ENCODE measurements at regions not wholly inside any gene's neighbourhood (a gene's known extent, or its start where the extent isn't known, plus 50 kb on each side); places are given as distances from the start of the nearest gene placed in this dataset.
"Not testable (repeated sequence)": the region's sequence is repeated elsewhere in the genome, so short reads cannot be mapped to it uniquely, and the experiment has no call there.

- not testable (repeated sequence) for DNase-seq (ENCODE audit: low spot score)
These were observed 518.4 kb downstream of the TUBA3C start for GRCh38 chr13:18663222-18663621.

- DNase-seq (ENCODE audit: low spot score), result not testable (repeated sequence)
These were observed 537.9 kb downstream of the TUBA3C start for GRCh38 chr13:18643644-18644172.

GRCh38 chr13:18628928-18629327 is 552.7 kb downstream of the TUBA3C start:
- not testable (repeated sequence) for DNase-seq (ENCODE audit: low spot score)

GRCh38 chr13:18628428-18628827 is 553.2 kb downstream of the TUBA3C start:
- DNase-seq (ENCODE audit: low spot score), result no peak

GRCh38 chr13:18624061-18624460 is 557.6 kb downstream of the TUBA3C start:
- DNase-seq (ENCODE audit: low spot score), result not testable (repeated sequence)

- not testable (repeated sequence) for DNase-seq (ENCODE audit: low spot score)
These were observed 563.2 kb downstream of the TUBA3C start for GRCh38 chr13:18618442-18618841.

GRCh38 chr13:18610476-18610875 is 571.1 kb downstream of the TUBA3C start:
- not testable (repeated sequence) for DNase-seq (ENCODE audit: low spot score)

GRCh38 chr13:18609371-18609770 is 572.3 kb downstream of the TUBA3C start:
- DNase-seq (ENCODE audit: low spot score), result not testable (repeated sequence)

- DNase-seq (ENCODE audit: low spot score), result not testable (repeated sequence)
These were observed 572.8 kb downstream of the TUBA3C start for GRCh38 chr13:18608851-18609250.

- not testable (repeated sequence) for DNase-seq (ENCODE audit: low spot score)
These were observed 581.3 kb downstream of the TUBA3C start for GRCh38 chr13:18600366-18600765.

GRCh38 chr13:18599791-18600211 is 581.8 kb downstream of the TUBA3C start:
- not testable (repeated sequence) for DNase-seq (ENCODE audit: low spot score)

GRCh38 chr13:18598543-18598942 is 583.1 kb downstream of the TUBA3C start:
- not testable (repeated sequence) for DNase-seq (ENCODE audit: low spot score)

- DNase-seq (ENCODE audit: low spot score), result not testable (repeated sequence)
These were observed 583.7 kb downstream of the TUBA3C start for GRCh38 chr13:18597940-18598339.

- DNase-seq (ENCODE audit: low spot score), result not testable (repeated sequence)
These were observed 604.5 kb downstream of the TUBA3C start for GRCh38 chr13:18577103-18577502.

- DNase-seq (ENCODE audit: low spot score), result not testable (repeated sequence)
These were observed 613.7 kb downstream of the TUBA3C start for GRCh38 chr13:18567890-18568289.

Measured in D341Med (cell line).